ENCODE measurements at regions not wholly inside any gene's neighbourhood (a gene's known extent, or its start where the extent isn't known, plus 50 kb on each side); places are given as distances from the start of the nearest gene placed in this dataset.

DNA sequence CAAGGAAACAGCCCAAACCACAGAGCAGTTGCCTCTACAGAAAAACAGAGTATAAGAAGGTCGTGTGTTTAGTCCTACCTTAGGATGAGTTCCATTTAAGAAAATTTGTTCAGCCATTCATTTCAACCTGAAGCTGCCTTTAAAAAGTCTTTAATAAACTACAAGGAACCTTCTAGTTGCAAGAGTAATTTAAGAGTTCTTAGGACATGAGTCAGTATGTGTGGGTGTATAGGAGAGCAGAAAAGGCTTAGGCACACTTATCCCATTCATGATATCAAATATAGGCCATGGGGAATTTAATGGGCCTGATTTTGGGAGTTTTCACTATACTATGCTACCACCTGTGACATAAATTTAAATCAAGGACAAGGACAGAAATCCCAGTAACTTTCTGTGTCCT, 496.8 kb downstream of the TFEC start:
- WGBS, 3 donors, result 32 to 64% (median 48%) methylated on average over 1 of the region's 1 CpG
- FAIRE-seq (no peak), DNase-seq (no peak)
- Histone ChIP-seq H3K36me3 (ENCODE audit: control insufficient read depth in 3 of 3, insufficient read depth in 2 of 3, low read depth in 1 of 3, low read length in 3 of 3) (no peaks in the 10 kb centered on the region), H3K27me3 (ENCODE audit: control insufficient read depth in 3 of 3, insufficient read depth in 3 of 3, low read length in 3 of 3) (no peaks in the 10 kb centered on the region), H3K27ac (ENCODE audit: low read depth in 1 of 3, low read length in 2 of 3) (no peak overlapping the region), H3K9me3 (ENCODE audit: control insufficient read depth in 2 of 2, insufficient read depth in 1 of 2, low read depth in 1 of 2, low read length in 1 of 2) (no peaks in the 10 kb centered on the region), H3K4me3 (ENCODE audit: low read depth in 1 of 3, low read length in 3 of 3) (no peak overlapping the region), H3K4me1 (ENCODE audit: control insufficient read depth in 3 of 3, insufficient read depth in 2 of 3, low read depth in 1 of 3, low read length in 2 of 3) (no peaks in the 10 kb centered on the region)

DNA sequence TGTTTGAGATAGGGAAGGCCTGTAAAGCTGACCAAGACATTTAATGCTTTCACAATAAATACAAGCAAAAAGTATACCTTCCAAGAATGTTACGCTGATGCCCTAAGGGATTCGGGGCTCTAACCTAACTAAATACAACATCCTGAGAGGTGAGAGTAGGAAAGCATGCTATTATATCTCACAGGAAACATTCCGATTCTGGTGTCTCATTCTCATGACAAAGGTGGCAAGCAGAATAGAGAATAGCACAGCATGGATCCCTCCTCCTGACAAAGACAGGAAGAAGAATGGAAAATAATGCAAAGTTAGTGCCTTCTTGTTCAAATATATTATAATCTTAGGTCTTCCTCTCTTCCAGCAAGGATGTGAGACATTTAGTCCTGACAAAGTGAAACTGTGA, 504.3 kb downstream of the TFEC start:
- Histone ChIP-seq H3K27me3 (ENCODE audit: control insufficient read depth in 3 of 3, insufficient read depth in 3 of 3, low read length in 3 of 3) (no peaks in the 10 kb centered on the region), H3K36me3 (ENCODE audit: control insufficient read depth in 3 of 3, insufficient read depth in 2 of 3, low read depth in 1 of 3, low read length in 3 of 3) (no peaks in the 10 kb centered on the region), H3K9me3 (ENCODE audit: control insufficient read depth in 2 of 2, insufficient read depth in 1 of 2, low read depth in 1 of 2, low read length in 1 of 2) (peaks cover 0 to 9% of the 10 kb centered on the region in 2 donors), H3K4me3 (ENCODE audit: low read depth in 1 of 3, low read length in 3 of 3) (no peak overlapping the region), H3K27ac (ENCODE audit: low read depth in 1 of 3, low read length in 2 of 3) (no peak overlapping the region), H3K4me1 (ENCODE audit: control insufficient read depth in 3 of 3, insufficient read depth in 2 of 3, low read depth in 1 of 3, low read length in 2 of 3) (no peaks in the 10 kb centered on the region)
- 71 to 85% (median 83%) methylated on average over 3 of the region's 3 CpGs for WGBS, 3 donors
- DNase-seq, result no peak
- no peak for FAIRE-seq

DNA sequence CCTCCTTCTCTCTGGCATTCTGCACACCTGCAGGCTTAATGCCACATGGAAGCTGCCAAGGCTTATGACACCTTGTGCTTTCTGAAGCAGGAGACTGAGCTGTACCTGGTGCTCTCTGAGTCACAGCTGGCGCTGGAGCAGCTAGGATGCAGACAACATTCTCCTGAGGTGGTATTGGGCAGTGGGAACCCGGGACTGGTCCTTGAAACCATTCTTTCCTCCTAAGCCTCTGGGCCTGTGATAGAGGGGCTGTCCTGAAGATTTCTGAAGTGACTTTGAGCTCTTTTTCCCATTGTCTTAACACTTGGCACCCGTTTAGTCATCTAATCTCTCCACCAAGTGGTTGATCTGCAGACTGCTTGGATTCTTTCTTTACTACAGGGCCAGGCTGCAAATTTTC, 508.4 kb downstream of the TFEC start:
- H3K4me1 ChIP-seq (ENCODE audit: control insufficient read depth in 3 of 3, insufficient read depth in 2 of 3, low read depth in 1 of 3, low read length in 2 of 3), result no peaks in the 10 kb centered on the region
- no peaks in the 10 kb centered on the region for H3K27me3 ChIP-seq (ENCODE audit: control insufficient read depth in 3 of 3, insufficient read depth in 3 of 3, low read length in 3 of 3)
- no peak overlapping the region for H3K27ac ChIP-seq (ENCODE audit: low read depth in 1 of 3, low read length in 2 of 3)
- no peak overlapping the region for H3K4me3 ChIP-seq (ENCODE audit: low read depth in 1 of 3, low read length in 3 of 3)
- WGBS, 3 donors, result 69 to 82% (median 72%) methylated on average over 3 of the region's 3 CpGs
- DNase-seq (no peak), FAIRE-seq (no peak)
- H3K36me3 ChIP-seq (ENCODE audit: control insufficient read depth in 3 of 3, insufficient read depth in 2 of 3, low read depth in 1 of 3, low read length in 3 of 3), result no peaks in the 10 kb centered on the region
- peaks cover 0 to 9% of the 10 kb centered on the region in 2 donors for H3K9me3 ChIP-seq (ENCODE audit: control insufficient read depth in 2 of 2, insufficient read depth in 1 of 2, low read depth in 1 of 2, low read length in 1 of 2)

DNA sequence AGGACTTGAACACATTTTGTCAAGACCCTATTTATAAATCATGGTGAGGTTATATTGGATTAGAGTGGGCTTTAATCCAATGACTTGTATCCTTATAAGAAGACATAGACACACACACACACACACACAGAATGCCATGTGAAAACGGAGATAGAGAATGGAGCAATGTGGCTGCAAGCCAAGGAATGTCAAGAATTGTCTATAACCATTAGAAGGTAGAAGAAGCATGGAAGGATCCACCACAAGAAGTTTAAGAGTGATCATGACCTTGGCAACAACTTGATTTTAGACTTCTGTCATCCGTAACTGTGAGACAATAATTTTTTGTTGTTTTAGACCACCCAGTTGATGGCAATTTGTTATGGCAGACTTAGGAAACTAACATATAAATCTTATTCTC, 514.2 kb downstream of the TFEC start:
- no peaks in the 10 kb centered on the region for H3K36me3 ChIP-seq (ENCODE audit: control insufficient read depth in 3 of 3, insufficient read depth in 2 of 3, low read depth in 1 of 3, low read length in 3 of 3)
- no peaks in the 10 kb centered on the region for H3K9me3 ChIP-seq (ENCODE audit: control insufficient read depth in 2 of 2, insufficient read depth in 1 of 2, low read depth in 1 of 2, low read length in 1 of 2)
- FAIRE-seq, result no peak
- no peak overlapping the region for H3K27ac ChIP-seq (ENCODE audit: low read depth in 1 of 3, low read length in 2 of 3)
- WGBS, 3 donors, result 66% methylated on average over 2 of the region's 2 CpGs
- no peak for DNase-seq
- H3K4me1 ChIP-seq (ENCODE audit: control insufficient read depth in 3 of 3, insufficient read depth in 2 of 3, low read depth in 1 of 3, low read length in 2 of 3), result no peaks in the 10 kb centered on the region
- no peak overlapping the region for H3K4me3 ChIP-seq (ENCODE audit: low read depth in 1 of 3, low read length in 3 of 3)
- no peaks in the 10 kb centered on the region for H3K27me3 ChIP-seq (ENCODE audit: control insufficient read depth in 3 of 3, insufficient read depth in 3 of 3, low read length in 3 of 3)

DNA sequence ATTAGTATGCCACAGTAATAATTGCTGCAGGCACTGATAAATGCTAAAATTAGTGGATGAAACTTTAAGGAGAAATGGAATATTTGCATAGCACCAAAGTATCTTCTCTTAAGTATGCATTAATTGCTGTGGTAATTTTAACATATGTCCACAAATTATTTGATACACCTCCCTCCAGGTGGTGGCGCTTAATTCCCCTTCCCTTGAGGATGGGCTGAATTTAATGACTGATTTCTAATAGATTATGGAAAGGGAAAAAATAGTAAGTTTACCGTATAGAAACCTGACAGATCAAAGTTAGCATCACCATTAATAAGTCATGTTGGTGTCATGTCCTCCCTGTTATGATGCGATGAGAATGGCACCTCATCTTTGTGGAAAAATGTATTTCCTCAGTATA, 519.2 kb downstream of the TFEC start:
- H3K27me3 ChIP-seq (ENCODE audit: control insufficient read depth in 3 of 3, insufficient read depth in 3 of 3, low read length in 3 of 3), result no peaks in the 10 kb centered on the region
- H3K4me1 ChIP-seq (ENCODE audit: control insufficient read depth in 3 of 3, insufficient read depth in 2 of 3, low read depth in 1 of 3, low read length in 2 of 3), result no peaks in the 10 kb centered on the region
- FAIRE-seq, result no peak
- DNase-seq, result no peak
- no peak overlapping the region for H3K4me3 ChIP-seq (ENCODE audit: low read depth in 1 of 3, low read length in 3 of 3)
- no peaks in the 10 kb centered on the region for H3K36me3 ChIP-seq (ENCODE audit: control insufficient read depth in 3 of 3, insufficient read depth in 2 of 3, low read depth in 1 of 3, low read length in 3 of 3)
- 87 to 92% (median 90%) methylated on average over 3 of the region's 3 CpGs for WGBS, 3 donors
- no peak overlapping the region for H3K27ac ChIP-seq (ENCODE audit: low read depth in 1 of 3, low read length in 2 of 3)
- H3K9me3 ChIP-seq (ENCODE audit: control insufficient read depth in 2 of 2, insufficient read depth in 1 of 2, low read depth in 1 of 2, low read length in 1 of 2), result no peaks in the 10 kb centered on the region

DNA sequence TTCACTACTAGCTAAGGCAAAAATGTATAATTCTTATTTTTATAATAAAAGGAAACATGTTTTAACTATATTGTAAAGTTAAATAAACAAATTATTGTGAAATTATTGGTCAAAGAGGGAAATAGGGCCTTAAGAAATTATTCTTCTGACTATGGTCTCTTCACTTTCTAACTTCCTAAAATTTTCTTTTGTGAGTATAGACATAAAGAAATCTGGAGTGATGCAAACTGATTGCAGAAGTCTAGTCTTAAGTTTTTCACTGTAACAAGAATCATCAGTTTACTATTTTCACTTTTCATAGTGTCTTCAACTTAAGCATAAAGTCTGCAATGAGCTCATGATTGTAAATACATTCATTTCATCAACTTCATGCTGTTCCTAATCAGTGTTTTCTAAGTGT, 525.4 kb downstream of the TFEC start:
- Histone ChIP-seq H3K4me1 (ENCODE audit: control insufficient read depth in 3 of 3, insufficient read depth in 2 of 3, low read depth in 1 of 3, low read length in 2 of 3) (no peaks in the 10 kb centered on the region), H3K27ac (ENCODE audit: low read depth in 1 of 3, low read length in 2 of 3) (no peak overlapping the region), H3K9me3 (ENCODE audit: control insufficient read depth in 2 of 2, insufficient read depth in 1 of 2, low read depth in 1 of 2, low read length in 1 of 2) (no peaks in the 10 kb centered on the region), H3K36me3 (ENCODE audit: control insufficient read depth in 3 of 3, insufficient read depth in 2 of 3, low read depth in 1 of 3, low read length in 3 of 3) (no peaks in the 10 kb centered on the region), H3K27me3 (ENCODE audit: control insufficient read depth in 3 of 3, insufficient read depth in 3 of 3, low read length in 3 of 3) (no peaks in the 10 kb centered on the region), H3K4me3 (ENCODE audit: low read depth in 1 of 3, low read length in 3 of 3) (no peak overlapping the region)
- FAIRE-seq (no peak), DNase-seq (no peak)

DNA sequence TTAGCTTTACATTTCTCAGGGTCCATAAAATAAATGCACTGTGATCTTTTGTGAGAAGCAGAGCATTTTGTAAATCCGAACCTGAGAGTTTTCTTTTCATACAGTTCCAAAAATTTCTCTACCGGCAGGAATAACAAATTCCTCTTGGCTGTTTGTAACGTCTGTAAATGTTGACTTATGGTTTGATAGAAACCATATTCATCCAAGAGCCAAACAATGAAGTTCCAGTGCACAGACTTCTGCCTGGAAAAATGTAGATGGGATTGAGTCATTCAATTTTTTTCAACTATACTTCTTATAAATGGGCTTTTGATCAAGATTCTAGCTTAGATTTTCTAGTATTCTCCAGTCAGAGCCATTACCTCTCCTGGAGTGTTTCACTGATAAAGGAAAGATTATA, 530.6 kb downstream of the TFEC start:
- Histone ChIP-seq H3K9me3 (ENCODE audit: control insufficient read depth in 2 of 2, insufficient read depth in 1 of 2, low read depth in 1 of 2, low read length in 1 of 2) (no peaks in the 10 kb centered on the region), H3K27ac (ENCODE audit: low read depth in 1 of 3, low read length in 2 of 3) (no peak overlapping the region), H3K27me3 (ENCODE audit: control insufficient read depth in 3 of 3, insufficient read depth in 3 of 3, low read length in 3 of 3) (no peaks in the 10 kb centered on the region), H3K4me3 (ENCODE audit: low read depth in 1 of 3, low read length in 3 of 3) (no peak overlapping the region), H3K4me1 (ENCODE audit: control insufficient read depth in 3 of 3, insufficient read depth in 2 of 3, low read depth in 1 of 3, low read length in 2 of 3) (no peaks in the 10 kb centered on the region), H3K36me3 (ENCODE audit: control insufficient read depth in 3 of 3, insufficient read depth in 2 of 3, low read depth in 1 of 3, low read length in 3 of 3) (no peaks in the 10 kb centered on the region)
- FAIRE-seq (no peak), DNase-seq (no peak)
- WGBS, 3 donors, result 57 to 61% (median 57%) methylated on average over 3 of the region's 3 CpGs

DNA sequence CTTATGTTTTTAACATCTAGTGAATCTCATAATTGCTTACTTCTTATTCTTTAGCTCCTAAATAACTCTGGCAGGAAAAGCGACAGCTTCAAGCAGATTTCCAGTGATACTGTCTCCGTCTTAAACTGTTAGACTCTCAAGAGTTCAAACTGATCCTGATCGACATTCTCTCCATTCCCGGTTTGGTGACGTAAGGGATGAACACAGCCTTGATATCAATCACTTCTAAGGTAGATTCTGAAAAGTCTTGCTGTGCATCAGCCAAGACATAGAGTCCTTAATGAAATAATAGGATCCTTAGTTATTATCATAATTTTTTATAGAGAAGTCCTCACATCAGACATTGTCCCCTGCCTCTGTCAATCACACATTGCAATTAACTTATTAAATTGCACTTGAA, 534.6 kb downstream of the TFEC start:
- Histone ChIP-seq H3K27ac (ENCODE audit: low read depth in 1 of 3, low read length in 2 of 3) (no peak overlapping the region), H3K36me3 (ENCODE audit: control insufficient read depth in 3 of 3, insufficient read depth in 2 of 3, low read depth in 1 of 3, low read length in 3 of 3) (no peaks in the 10 kb centered on the region), H3K9me3 (ENCODE audit: control insufficient read depth in 2 of 2, insufficient read depth in 1 of 2, low read depth in 1 of 2, low read length in 1 of 2) (no peaks in the 10 kb centered on the region), H3K27me3 (ENCODE audit: control insufficient read depth in 3 of 3, insufficient read depth in 3 of 3, low read length in 3 of 3) (no peaks in the 10 kb centered on the region), H3K4me1 (ENCODE audit: control insufficient read depth in 3 of 3, insufficient read depth in 2 of 3, low read depth in 1 of 3, low read length in 2 of 3) (no peaks in the 10 kb centered on the region), H3K4me3 (ENCODE audit: low read depth in 1 of 3, low read length in 3 of 3) (no peak overlapping the region)
- WGBS, 3 donors, result 81 to 89% (median 89%) methylated on average over 5 of the region's 5 CpGs
- DNase-seq, result no peak
- no peak for FAIRE-seq

DNA sequence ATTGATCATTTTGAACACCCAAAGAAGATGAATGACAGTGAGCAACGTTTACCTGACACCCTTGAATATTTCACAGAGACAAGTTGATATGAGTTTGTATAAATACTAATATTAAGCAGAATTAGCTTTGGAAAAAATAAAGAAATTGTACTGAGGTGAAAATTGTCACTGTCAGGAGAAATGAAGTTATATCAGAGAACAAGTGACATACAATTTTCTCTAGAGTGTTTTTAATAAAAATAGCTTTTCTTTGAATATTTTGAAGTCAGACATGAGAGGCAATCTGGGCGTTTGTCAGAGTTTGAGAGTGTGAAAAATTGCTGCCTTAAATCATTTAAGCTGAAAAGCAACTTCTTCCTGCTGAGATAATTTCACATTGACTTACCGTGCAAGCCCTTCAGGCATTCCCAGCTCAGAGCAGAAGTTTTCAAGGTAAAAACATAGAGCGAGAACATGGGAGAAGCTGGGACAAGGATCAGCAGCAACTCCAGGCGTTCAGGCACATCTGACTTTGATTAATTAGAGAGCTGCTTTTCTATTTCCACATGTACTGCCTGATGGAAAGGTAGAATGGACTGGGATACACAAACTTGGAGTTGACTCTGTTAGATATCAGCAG, 535.9 kb downstream of the TFEC start:
- no peak overlapping the region for H3K4me3 ChIP-seq (ENCODE audit: low read depth in 1 of 3, low read length in 3 of 3)
- DNase-seq, result no peak
- H3K36me3 ChIP-seq (ENCODE audit: control insufficient read depth in 3 of 3, insufficient read depth in 2 of 3, low read depth in 1 of 3, low read length in 3 of 3), result no peaks in the 10 kb centered on the region
- H3K27ac ChIP-seq (ENCODE audit: low read depth in 1 of 3, low read length in 2 of 3), result no peak overlapping the region
- no peak for FAIRE-seq
- H3K9me3 ChIP-seq (ENCODE audit: control insufficient read depth in 2 of 2, insufficient read depth in 1 of 2, low read depth in 1 of 2, low read length in 1 of 2), result no peaks in the 10 kb centered on the region
- H3K4me1 ChIP-seq (ENCODE audit: control insufficient read depth in 3 of 3, insufficient read depth in 2 of 3, low read depth in 1 of 3, low read length in 2 of 3), result no peaks in the 10 kb centered on the region
- WGBS, 3 donors, result 46 to 62% (median 47%) methylated on average over 5 of the region's 5 CpGs
- no peaks in the 10 kb centered on the region for H3K27me3 ChIP-seq (ENCODE audit: control insufficient read depth in 3 of 3, insufficient read depth in 3 of 3, low read length in 3 of 3)
